HG02943 (cell line): ENCODE measurements at regions not wholly inside any gene's neighbourhood (a gene's known extent, or its start where the extent isn't known, plus 50 kb on each side); places are given as distances from the start of the nearest gene placed in this dataset.
"Not testable (repeated sequence)": the region's sequence is repeated elsewhere in the genome, so short reads cannot be mapped to it uniquely, and the experiment has no call there.

Source experiments
- ATAC-seq: cut with Tn5 transposase; IDR thresholded peaks from one replicate; pipeline ENCODE4 v1.9.1; 2021; ENCODE audit warnings: mild to moderate bottlenecking, low read depth, moderate library complexity; ENCODE audit not compliant: unreplicated experiment

DNA sequence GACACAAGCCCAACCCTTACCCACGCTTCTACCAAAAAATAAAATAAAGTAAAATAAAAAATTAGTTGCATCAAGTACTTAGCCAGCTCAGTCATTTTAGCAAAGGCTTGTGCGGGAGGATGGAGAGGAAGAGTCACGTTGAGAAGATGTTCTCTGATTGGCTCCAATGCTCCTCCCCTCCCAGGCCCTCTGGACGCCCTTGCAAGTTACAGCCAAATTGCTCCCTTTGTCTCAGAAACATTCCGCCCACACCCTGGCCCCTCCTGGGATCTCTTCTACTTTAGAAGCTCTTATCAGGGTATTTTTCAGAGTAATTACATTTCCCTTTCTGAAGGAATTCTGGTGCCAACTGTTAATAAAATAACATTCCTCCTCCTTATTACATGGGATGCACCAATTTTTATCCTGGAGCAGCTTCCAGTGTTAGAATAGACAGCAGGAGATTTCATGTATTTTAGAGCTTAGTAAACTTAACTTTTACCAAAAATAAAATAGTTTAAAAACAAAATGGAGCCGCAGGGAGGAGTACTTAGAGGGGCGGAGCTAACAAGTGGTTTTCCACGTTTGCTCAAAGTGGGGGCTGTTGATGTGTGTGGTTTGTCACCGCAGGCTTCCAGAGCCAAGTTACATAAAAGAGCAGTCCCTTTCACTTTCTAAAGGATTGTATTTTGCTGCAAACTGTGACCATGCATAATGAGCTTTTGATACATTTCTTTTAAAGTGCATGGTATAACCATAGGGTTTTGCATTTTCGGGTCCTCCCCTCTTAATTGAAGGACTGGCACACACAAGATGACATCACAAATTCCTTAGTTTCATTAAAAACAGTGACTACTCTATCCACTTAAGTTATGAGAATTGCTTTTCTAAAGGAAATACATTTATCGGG is 71.7 kb upstream of the RAP1B start:
- ATAC-seq, result no peak

- ATAC-seq, result no peak
These were observed 71.1 kb upstream of the RAP1B start for GRCh38 chr12:68539615-68539952.

GRCh38 chr12:68540768-68541167 is 69.9 kb upstream of the RAP1B start:
- not testable (repeated sequence) for ATAC-seq

- not testable (repeated sequence) for ATAC-seq
These were observed 63.4 kb upstream of the RAP1B start for GRCh38 chr12:68547318-68547717.

- not testable (repeated sequence) for ATAC-seq
These were observed 58.0 kb upstream of the RAP1B start for GRCh38 chr12:68552605-68553195.

- no peak for ATAC-seq
These were observed 53.5 kb upstream of the RAP1B start for GRCh38 chr12:68557011-68557730.

DNA sequence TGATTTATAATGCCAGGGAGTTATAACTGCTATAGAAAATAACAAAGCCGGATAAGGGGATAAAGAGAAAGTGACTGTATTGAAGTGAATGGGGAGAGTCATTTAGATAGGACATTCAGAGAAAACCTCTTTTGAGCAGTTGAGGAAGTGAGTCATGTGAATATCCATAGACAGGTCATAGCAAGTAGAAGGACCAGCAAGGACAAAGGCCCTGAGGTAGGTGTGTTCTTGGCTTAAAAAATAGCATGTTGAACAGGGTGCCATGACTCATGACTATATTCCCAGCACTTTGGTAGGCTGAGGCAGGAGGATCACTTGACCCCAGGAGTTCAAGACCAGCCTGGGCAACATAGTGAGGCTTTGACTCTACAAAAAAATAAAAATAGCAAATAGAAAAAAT is 51.5 kb upstream of the RAP1B start:
- ATAC-seq, result no peak

- no peak for ATAC-seq
These were observed 50.5 kb upstream of the RAP1B start for GRCh38 chr12:68559984-68560850.

DNA sequence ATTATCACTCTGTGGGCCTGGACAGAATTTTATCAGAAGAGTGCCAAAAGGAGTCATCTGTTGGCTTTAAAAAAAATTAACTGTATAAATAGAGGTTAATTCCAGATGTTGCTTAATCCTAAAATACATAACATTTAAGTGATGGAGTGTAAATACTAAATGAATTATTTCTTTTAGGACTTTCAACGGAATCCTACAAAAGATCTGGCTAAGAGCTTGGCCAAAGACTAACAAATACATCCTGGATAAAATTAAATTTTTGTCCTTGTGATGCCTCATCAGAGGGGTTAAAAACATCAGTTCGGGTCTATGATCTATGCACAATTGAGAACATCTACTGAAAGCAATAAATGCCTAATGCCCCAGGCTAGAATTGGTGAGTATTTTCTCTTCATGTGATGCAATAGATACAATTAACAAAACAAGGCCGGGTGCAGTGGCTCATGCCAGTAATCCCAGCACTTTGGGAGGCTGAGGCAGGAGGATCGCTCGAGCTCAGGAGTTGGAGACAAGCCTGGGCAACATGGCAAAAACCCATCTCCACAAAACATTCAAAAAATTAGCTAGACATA is 49.8 kb upstream of the RAP1B start:
- ATAC-seq, result no peak
